ENCODE measurements at regions not wholly inside any gene's neighbourhood (a gene's known extent, or its start where the extent isn't known, plus 50 kb on each side); places are given as distances from the start of the nearest gene placed in this dataset.

GRCh38 chr12:92556637-92557421 lies 146.0 kb upstream of the PLEKHG7 start (continued):
- TF ChIP-seq ZNF462 (CRISPR knock-in tag; IDR thresholded peaks at IDR 0.05), result no peak
- TF ChIP-seq EZH2 (IDR thresholded peaks at IDR 0.05; ENCODE audit: low read depth, unreplicated experiment), result no peak
- TF ChIP-seq REST (IDR thresholded peaks at IDR 0.05; ENCODE audit: unreplicated experiment), result no peak
- TF ChIP-seq NANOG (IDR thresholded peaks at IDR 0.05; ENCODE audit: borderline replicate concordance), result no peak
- no peak for TF ChIP-seq STAT1 (IDR thresholded peaks at IDR 0.05; ENCODE audit: unreplicated experiment)
- no peak for TF ChIP-seq CREB1 (CRISPR knock-in tag; IDR thresholded peaks at IDR 0.05; ENCODE audit: low read depth)
- TF ChIP-seq EZH2phosphoT487 (IDR thresholded peaks at IDR 0.05; ENCODE audit: unreplicated experiment), result no peak
- TF ChIP-seq ETS1 (IDR thresholded peaks at IDR 0.05), result no peak
- TF ChIP-seq ZNF114 (CRISPR knock-in tag; IDR thresholded peaks at IDR 0.05), result no peak
- TF ChIP-seq JUNB (IDR thresholded peaks at IDR 0.05; ENCODE audit: unreplicated experiment), result no peak
- TF ChIP-seq CTCF (conservative IDR thresholded peaks at IDR 0.05; ENCODE audit: low read depth in 2 of 2), result no peak
- TF ChIP-seq POLR2AphosphoS5 (IDR thresholded peaks at IDR 0.05; ENCODE audit: low read depth), result no peak

Data from GM23338 (cell line).